ENCODE measurements at regions not wholly inside any gene's neighbourhood (a gene's known extent, or its start where the extent isn't known, plus 50 kb on each side); places are given as distances from the start of the nearest gene placed in this dataset.
"Not testable (repeated sequence)": the region's sequence is repeated elsewhere in the genome, so short reads cannot be mapped to it uniquely, and the experiment has no call there.

GRCh38 chr5:82748688-82749460 is 328.3 kb downstream of the TMEM167A start:
- no peak for DNase-seq

- DNase-seq: no peak
These were observed 329.2 kb downstream of the TMEM167A start for GRCh38 chr5:82747986-82748385.

GRCh38 chr5:82745016-82745415 is 332.2 kb downstream of the TMEM167A start:
- DNase-seq: no peak

- DNase-seq: no peak
These were observed 338.4 kb downstream of the TMEM167A start for GRCh38 chr5:82738681-82739269.

- DNase-seq: no peak
These were observed 341.9 kb downstream of the TMEM167A start for GRCh38 chr5:82735160-82735789.

GRCh38 chr5:82734347-82734746 is 342.8 kb downstream of the TMEM167A start:
- DNase-seq: no peak

GRCh38 chr5:82730913-82731312 is 346.3 kb downstream of the TMEM167A start:
- no peak for DNase-seq

- no peak for DNase-seq
These were observed 348.1 kb downstream of the TMEM167A start for GRCh38 chr5:82728926-82729702.

GRCh38 chr5:82723168-82723567 is 354.0 kb downstream of the TMEM167A start:
- no peak for DNase-seq

GRCh38 chr5:82721087-82721410 is 356.1 kb downstream of the TMEM167A start:
- no peak for DNase-seq

- DNase-seq: no peak
These were observed 356.7 kb downstream of the TMEM167A start for GRCh38 chr5:82720213-82721086.

- no peak for DNase-seq
These were observed 357.8 kb downstream of the TMEM167A start for GRCh38 chr5:82719368-82719767.

GRCh38 chr5:82717738-82718137 is 359.5 kb downstream of the TMEM167A start:
- DNase-seq: no peak

- DNase-seq: not testable (repeated sequence)
These were observed 362.5 kb downstream of the TMEM167A start for GRCh38 chr5:82714732-82715131.

- DNase-seq: no peak
These were observed 363.4 kb downstream of the TMEM167A start for GRCh38 chr5:82713811-82714210.

- no peak for DNase-seq
These were observed 369.5 kb downstream of the TMEM167A start for GRCh38 chr5:82707741-82708140.

GRCh38 chr5:82704381-82704780 is 372.8 kb downstream of the TMEM167A start:
- no peak for DNase-seq

- no peak for DNase-seq
These were observed 375.1 kb downstream of the TMEM167A start for GRCh38 chr5:82702046-82702445.

- no peak for DNase-seq
These were observed 377.5 kb downstream of the TMEM167A start for GRCh38 chr5:82699737-82700136.

GRCh38 chr5:82698026-82698425 is 379.2 kb downstream of the TMEM167A start:
- DNase-seq: no peak

GRCh38 chr5:82694711-82695285 is 382.4 kb downstream of the TMEM167A start:
- no peak for DNase-seq

GRCh38 chr5:82692826-82693225 is 384.4 kb downstream of the TMEM167A start:
- no peak for DNase-seq

All from CD4-positive, alpha-beta T cell treated with Interleukin-17A for 1 hour (primary cell).